GM21423 (cell line): ENCODE measurements at regions not wholly inside any gene's neighbourhood (a gene's known extent, or its start where the extent isn't known, plus 50 kb on each side); places are given as distances from the start of the nearest gene placed in this dataset.
"Not testable (repeated sequence)": the region's sequence is repeated elsewhere in the genome, so short reads cannot be mapped to it uniquely, and the experiment has no call there.

ENCODE experiments used
- ATAC-seq: cut with Tn5 transposase; IDR thresholded peaks from one replicate; pipeline ENCODE4 v1.9.1; 2021; ENCODE audit warnings: mild to moderate bottlenecking, moderate library complexity; ENCODE audit not compliant: unreplicated experiment

DNA sequence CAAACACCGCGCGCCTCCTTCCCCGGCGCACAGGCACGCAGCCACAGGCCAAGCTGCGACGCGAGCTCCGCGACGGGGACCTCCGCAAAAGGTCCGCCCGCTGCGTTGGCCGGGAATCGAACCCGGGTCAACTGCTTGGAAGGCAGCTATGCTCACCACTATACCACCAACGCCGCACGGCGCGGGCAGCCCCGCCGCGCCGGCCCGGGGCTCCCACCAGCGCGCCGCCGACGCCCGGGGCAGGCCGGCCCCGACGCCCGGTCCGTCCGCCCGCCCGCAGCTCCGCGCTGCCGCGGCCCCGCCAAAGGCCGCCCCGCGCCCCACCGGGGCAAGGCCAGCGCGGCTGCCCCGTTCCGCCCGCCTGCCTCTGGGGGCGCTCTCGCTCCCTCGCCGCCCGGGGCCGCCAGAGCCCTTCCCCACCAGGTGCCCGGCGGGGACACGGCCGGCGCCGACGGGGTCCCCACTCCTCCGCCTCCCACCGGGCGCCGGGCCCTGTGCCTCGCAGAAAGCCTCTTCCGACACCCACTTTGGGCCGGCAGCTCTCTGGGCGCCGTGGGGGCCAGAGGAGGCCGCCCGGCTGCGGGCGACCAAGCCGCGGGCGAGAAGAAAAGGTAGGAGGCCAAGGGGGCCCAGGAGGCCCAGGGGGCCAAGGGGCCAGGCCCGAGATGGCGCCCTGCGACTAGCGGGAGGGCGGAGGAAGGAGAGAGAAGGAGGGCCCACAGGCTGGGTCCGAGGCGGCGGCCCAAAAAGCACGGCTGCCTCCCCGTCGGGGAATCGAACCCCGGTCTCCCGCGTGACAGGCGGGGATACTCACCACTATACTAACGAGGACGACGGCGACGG is 50.2 kb upstream of the FCGR2A start:
- peak; percentile 14 for ATAC-seq

GRCh38 chr1:161453950-161454864 is 51.0 kb upstream of the FCGR2A start:
- peak; percentile 57 for ATAC-seq

GRCh38 chr1:161451698-161452348 is 53.4 kb upstream of the FCGR2A start:
- ATAC-seq, result not testable (repeated sequence)

DNA sequence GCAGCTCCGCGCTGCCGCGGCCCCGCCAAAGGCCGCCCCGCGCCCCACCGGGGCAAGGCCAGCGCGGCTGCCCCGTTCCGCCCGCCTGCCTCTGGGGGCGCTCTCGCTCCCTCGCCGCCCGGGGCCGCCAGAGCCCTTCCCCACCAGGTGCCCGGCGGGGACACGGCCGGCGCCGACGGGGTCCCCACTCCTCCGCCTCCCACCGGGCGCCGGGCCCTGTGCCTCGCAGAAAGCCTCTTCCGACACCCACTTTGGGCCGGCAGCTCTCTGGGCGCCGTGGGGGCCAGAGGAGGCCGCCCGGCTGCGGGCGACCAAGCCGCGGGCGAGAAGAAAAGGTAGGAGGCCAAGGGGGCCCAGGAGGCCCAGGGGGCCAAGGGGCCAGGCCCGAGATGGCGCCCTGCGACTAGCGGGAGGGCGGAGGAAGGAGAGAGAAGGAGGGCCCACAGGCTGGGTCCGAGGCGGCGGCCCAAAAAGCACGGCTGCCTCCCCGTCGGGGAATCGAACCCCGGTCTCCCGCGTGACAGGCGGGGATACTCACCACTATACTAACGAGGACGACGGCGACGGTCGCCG is 57.4 kb upstream of the FCGR2A start:
- ATAC-seq, result peak; percentile 17

DNA sequence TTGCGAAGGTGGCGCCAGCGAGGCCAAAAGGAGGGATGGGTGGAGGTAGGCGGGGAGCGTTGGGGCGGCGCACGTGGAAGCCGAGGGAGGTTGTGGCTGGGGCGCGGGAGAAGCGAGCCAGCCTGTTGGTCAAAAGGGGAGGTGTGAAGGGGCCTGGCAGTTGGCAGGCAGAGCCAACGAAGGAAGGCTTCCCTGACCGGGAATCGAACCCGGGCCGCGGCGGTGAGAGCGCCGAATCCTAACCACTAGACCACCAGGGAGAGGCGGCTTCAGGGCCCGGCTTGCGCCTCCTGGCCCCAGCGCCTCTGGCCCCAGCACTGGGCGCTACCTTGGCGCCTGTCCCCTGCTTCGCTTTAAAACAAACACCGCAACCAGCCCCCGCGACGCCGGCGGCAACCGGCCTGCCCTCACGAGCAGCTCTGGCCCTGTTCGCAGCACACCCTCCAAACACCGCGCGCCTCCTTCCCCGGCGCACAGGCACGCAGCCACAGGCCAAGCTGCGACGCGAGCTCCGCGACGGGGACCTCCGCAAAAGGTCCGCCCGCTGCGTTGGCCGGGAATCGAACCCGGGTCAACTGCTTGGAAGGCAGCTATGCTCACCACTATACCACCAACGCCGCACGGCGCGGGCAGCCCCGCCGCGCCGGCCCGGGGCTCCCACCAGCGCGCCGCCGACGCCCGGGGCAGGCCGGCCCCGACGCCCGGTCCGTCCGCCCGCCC is 58.1 kb upstream of the FCGR2A start:
- peak; percentile 36 for ATAC-seq

GRCh38 chr1:161444725-161445124 is 60.5 kb upstream of the FCGR2A start:
- ATAC-seq, result not testable (repeated sequence)

GRCh38 chr1:161444255-161444654 is 61.0 kb upstream of the FCGR2A start:
- not testable (repeated sequence) for ATAC-seq

DNA sequence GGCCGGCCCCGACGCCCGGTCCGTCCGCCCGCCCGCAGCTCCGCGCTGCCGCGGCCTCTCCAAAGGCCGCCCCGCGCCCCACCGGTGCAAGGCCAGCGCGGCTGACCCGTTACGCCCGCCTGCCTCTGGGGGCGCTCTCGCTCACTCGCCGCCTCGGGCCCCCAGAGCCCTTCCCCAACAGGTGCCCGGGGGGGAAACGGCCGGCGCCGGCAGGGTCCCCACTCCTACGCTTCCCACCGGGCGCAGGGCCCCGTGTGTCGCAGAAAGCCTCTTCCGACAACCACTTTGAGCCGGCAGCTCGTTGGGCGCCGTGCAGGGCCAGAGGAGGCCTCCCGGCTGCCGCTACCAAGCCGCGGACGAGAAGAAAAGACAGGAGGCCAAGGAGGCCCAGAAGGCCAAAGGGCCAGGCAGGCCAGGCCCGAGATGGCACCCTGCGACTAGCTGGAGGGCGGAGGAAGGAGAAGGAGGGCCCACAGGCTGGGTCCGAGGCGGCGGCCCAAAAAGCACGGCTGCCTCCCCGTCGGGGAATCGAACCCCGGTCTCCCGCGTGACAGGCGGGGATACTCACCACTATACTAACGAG is 64.9 kb upstream of the FCGR2A start:
- peak; percentile 56 for ATAC-seq

DNA sequence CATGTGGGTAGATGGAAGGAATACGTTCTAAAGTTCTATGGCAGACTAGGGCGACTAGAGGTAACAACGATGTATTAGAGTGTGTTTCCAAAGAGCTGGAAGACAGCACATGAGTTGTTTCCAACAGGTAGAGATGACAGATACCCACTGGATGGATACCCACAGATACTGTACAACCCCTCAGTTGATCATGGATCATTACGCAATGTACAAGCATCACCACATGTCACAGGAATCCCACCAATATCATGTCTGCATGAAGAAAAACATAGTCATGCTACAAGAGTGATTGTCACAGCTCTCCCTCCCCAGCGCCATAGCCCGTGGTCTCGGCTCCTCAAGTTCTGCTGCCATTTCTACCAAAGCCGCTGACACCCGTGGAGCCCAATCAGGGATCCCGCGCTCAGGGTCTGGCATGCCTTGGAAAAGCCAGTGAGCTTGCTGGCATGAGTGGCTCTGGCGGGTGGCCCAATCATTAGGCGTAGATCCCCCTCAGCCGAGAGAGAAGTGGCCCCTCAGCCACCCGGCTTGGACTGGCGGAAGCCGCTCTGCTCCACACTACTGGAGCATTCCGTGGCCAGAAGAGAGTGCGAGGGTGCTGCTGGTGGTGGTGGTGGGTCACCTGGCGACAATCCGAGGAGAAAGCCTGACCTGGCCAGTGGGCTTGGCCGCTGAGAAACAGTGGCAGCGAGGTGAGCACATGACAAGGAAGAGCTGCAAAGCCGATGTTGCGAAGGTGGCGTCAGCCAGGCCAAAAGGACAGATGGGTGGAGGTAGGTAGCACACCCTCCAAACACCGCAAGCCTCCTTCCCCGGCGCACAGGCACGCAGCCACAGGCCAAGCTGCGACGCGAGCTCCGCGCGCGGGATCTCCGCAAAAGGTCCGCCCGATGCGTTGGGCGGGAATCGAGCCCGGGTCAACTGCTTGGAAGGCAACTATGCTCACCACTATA is 65.7 kb upstream of the FCGR2A start:
- no peak for ATAC-seq

- not testable (repeated sequence) for ATAC-seq
Measured at GRCh38 chr1:161433191-161433590, 65.5 kb upstream of the CFAP126 start.

DNA sequence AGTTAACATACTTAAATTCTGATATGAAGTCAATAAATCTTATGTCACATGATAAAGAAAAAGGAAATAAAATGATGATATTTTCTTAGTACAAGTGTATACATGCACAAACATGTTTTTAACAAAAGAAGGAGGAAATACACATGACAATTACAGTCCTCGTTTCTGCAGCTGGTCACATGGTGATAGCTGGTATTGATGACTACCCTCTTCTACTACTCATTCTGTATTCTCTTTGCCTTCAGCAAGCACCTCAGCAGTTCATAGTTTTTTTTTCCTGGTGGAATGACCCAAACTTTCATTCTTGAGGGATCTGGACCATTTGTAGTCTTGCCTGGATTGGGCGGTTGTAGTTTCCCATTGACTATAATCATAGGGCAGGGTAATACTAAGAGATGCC is 64.4 kb upstream of the CFAP126 start:
- ATAC-seq, result no peak

- ATAC-seq, result no peak
Measured at GRCh38 chr1:161427733-161428516, 60.2 kb upstream of the CFAP126 start.

DNA sequence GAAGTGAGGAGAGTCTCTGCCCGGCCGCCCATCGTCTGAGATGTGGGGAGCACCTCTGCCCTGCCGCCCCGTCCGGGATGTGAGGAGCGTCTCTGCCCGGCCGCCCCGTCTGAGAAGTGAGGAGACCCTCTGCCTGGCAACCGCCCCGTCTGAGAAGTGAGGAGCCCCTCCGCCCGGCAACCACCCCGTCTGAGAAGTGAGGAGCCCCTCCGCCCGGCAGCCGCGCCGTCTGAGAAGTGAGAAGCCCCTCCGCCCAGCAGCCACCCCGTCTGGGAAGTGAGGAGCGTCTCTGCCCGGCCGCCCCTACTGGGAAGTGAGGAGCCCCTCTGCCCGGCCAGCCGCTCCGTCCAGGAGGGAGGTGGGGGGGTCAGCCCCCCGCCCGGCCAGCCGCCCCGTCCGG is 55.2 kb upstream of the CFAP126 start:
- ATAC-seq, result not testable (repeated sequence)

DNA sequence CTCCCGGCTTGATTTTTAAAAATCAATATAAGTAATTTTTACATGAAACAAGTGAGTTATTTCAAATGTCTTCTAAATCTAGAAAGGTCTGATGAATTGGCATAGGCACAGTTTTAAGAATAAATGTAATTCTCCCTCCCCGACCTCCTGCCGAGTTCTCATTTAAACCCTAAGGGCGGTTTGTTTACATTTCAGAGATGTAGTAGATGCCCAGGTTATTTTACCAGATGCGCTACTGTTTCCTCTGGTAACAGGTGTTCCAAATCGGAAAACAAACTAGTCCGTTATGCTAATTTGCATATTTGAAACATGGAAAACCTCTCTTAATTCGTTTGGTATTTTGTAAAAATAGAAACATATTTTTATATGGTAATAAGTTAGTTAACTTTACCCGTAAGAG is 53.8 kb upstream of the CFAP126 start:
- ATAC-seq, result no peak

DNA sequence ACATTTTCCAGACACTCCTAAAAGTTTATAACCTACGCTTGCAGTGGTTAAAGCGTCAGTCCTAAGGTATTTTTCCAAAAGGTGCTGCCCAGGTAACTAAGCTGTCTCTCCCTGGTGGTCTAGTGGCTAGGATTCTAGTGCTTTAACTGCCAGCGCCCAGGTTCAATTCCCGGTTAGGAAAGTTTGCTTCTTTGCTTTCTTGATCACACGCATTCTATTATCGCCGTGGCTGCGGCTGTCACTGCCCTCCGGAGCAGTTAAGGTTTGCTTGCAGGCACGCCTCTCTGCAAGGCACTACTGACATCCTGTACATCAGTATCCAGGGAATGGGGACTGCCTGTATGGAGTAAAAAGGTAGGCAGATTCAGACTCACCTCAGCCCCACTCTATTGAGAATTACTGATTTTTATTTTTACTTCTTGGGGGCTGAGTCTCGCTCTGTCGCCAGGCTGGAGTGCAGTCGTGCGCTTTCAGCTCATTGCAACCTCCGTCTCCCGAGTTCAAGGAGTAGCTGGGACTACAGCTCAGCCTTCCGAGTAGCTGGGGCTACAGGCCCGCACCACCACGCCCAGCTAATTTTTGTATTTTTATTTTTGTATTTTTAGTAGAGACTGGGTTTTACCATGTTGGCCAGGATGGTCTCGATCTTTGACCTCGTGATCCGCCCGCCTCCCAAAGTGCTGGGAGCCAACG is 53.2 kb upstream of the CFAP126 start:
- ATAC-seq, result no peak

DNA sequence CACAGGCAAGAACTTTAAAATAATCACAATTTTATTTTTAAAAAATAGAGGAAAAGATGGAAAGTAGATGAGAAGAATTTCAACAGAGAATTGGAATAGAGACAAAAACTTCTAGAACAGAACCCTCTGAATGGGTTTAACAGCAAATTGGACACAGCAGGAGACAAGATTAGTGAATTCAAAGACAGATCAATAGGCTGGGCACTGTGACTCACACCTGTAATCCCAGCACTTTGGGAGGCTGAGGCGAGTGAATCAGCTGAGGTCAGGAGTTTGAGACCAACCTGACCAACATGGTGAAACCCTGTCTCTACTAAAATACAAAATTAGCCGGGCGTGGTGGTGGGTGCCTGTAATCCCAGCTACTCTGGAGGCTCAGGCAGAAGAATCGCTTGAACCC is 49.9 kb upstream of the CFAP126 start:
- not testable (repeated sequence) for ATAC-seq
